Left lung (tissue), 4 donors: ENCODE measurements at regions not wholly inside any gene's neighbourhood (a gene's known extent, or its start where the extent isn't known, plus 50 kb on each side); places are given as distances from the start of the nearest gene placed in this dataset.
"Not testable (repeated sequence)": the region's sequence is repeated elsewhere in the genome, so short reads cannot be mapped to it uniquely, and the experiment has no call there.

ENCODE experiments used
- ATAC-seq: fragments of 200-7000 bp; cut with Tn5 transposase; one replicate; pipeline ENCODE4 v1.9.1; 2020; ENCODE audit warnings: moderate library complexity
- DNase-seq, 4 donors: peaks; one replicate each; pipeline ENCODE4 v3.0.0-alpha.2; 2013 to 2020
- H3K27ac ChIP-seq, 2 donors: fragments of 200-600 bp; sonication (generic) in 1 of 2; one replicate each; pipeline versions ENCODE4 v1.5.0 to v1.8.0; 2020 to 2021
- H3K27me3 ChIP-seq, 2 donors: fragments of 200-600 bp; sonication (generic) in 1 of 2; one replicate each; pipeline versions ENCODE4 v1.5.0 to v1.8.0; 2020 to 2021
- H3K36me3 ChIP-seq, 2 donors: fragments of 200-600 bp; sonication (generic) in 1 of 2; one replicate each; pipeline versions ENCODE4 v1.5.0 to v1.8.0; 2020 to 2021
- H3K4me1 ChIP-seq, 2 donors: fragments of 200-600 bp; one replicate each; pipeline ENCODE4 v1.8.0; 2021
- H3K4me3 ChIP-seq, 2 donors: fragments of 200-600 bp; sonication (generic) in 1 of 2; one replicate each; pipeline versions ENCODE4 v1.5.0 to v1.8.0; 2020 to 2021; ENCODE audit warnings: mild to moderate bottlenecking in 1 of 2
- H3K9me3 ChIP-seq, 2 donors: fragments of 200-600 bp; sonication (generic) in 1 of 2; one replicate each; pipeline versions ENCODE4 v1.5.0 to v1.8.0; 2020 to 2021
- intact Hi-C, 2 donors: fragments of 100-400 bp; cut with DNase I; formaldehyde crosslinking; loops; one replicate each; pipeline versions ENCODE4 v1.11.2 to v1.14.2; 2022
- TF ChIP-seq, protein P1 (sequence below), 2 donors: fragments of 200-600 bp; sonication (generic) in 1 of 2; IDR thresholded peaks; one replicate each; pipeline versions ENCODE4 v1.5.0 to v1.8.0; 2021; ENCODE audit warnings: antibody characterized with exemption in 2 of 2
- donor health status: DM: no; HTN: yes; CAD: no.
- donor health status: DM: no; HTN: no; CAD: no.

DNA sequence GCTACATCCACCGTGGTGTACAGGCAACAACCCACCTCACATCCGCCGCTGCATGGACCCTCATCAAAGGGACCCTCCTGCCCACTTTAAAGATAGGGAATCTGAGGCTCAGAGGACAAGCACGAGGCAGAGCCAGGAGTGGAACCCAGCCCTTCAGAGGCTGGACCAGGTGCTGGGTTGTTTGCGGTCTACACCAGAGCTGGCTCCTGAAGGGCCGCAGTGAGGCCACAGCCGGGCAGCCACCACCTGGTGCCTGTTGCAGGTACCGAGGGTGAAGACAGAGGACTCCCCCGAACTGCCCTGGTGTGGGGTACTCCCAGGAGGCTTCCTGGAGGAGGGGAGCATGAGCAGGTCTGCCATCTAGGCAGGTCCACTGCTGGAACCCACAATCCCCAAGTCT, 78.8 kb downstream of the DHCR7 start:
- Histone ChIP-seq H3K36me3 (no peaks in the 10 kb centered on the region), H3K4me1 (no peaks in the 10 kb centered on the region), H3K27me3 (peaks cover 0 to 15% of the 10 kb centered on the region in 2 donors), H3K27ac (no peak overlapping the region), H3K4me3 (no peak overlapping the region), H3K9me3 (no peaks in the 10 kb centered on the region)
- TF ChIP-seq, protein P1, sequence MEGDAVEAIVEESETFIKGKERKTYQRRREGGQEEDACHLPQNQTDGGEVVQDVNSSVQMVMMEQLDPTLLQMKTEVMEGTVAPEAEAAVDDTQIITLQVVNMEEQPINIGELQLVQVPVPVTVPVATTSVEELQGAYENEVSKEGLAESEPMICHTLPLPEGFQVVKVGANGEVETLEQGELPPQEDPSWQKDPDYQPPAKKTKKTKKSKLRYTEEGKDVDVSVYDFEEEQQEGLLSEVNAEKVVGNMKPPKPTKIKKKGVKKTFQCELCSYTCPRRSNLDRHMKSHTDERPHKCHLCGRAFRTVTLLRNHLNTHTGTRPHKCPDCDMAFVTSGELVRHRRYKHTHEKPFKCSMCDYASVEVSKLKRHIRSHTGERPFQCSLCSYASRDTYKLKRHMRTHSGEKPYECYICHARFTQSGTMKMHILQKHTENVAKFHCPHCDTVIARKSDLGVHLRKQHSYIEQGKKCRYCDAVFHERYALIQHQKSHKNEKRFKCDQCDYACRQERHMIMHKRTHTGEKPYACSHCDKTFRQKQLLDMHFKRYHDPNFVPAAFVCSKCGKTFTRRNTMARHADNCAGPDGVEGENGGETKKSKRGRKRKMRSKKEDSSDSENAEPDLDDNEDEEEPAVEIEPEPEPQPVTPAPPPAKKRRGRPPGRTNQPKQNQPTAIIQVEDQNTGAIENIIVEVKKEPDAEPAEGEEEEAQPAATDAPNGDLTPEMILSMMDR (IDR thresholded peaks at IDR 0.05): no peak
- ATAC-seq: no peak
- DNase-seq: no peak
- intact Hi-C loops: no loop called here

DNA sequence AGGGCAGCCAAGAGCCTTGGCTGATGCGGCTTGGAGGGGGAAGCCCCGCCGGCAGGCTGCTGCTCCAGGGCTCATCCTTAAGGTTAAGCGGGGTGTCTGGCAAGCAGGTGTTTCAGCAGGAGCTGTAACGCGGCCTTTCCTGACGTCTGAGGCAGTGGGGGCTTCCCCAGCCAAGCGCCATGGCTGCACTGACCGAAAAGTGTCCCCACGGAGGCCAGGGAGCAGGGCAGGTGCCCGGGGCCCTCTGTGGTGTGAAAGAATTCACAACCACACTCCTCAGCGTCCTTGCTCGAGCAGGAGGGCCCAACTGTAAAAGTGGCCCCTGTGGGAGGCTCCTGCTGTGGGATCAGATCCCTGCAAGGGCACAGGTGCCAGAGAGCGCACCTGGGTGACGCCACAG, 79.2 kb downstream of the DHCR7 start:
- H3K27me3 ChIP-seq: peaks cover 0 to 15% of the 10 kb centered on the region in 2 donors
- TF ChIP-seq, protein P1 (IDR thresholded peaks at IDR 0.05): no peak
- H3K9me3 ChIP-seq: no peaks in the 10 kb centered on the region
- H3K36me3 ChIP-seq: no peaks in the 10 kb centered on the region
- no peak for DNase-seq
- ATAC-seq: no peak
- intact Hi-C loops: no loop called here
- H3K4me3 ChIP-seq: no peak overlapping the region
- no peaks in the 10 kb centered on the region for H3K4me1 ChIP-seq
- H3K27ac ChIP-seq: no peak overlapping the region

DNA sequence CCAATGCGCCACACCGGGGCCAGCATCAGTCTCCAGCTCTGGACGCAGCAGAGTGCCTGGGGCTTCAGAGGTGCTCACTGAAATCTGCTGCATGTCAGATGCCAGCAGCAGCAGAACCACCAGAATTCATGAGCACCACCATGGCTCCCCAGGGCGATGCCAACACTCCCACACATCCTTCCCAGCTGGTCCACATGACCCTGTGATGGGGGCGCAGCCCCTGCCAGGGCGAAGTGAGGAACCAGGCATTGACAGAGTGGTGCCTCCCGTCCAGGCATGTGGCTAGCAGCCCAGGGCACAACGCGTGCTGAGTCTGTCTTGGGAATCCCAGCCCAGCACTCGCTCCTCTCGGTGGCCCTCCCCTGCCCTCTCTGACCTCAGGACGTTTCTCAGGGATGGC, 80.4 kb downstream of the DHCR7 start:
- Histone ChIP-seq H3K4me1 (no peaks in the 10 kb centered on the region), H3K27me3 (peaks cover 0 to 15% of the 10 kb centered on the region in 2 donors), H3K27ac (no peak overlapping the region), H3K4me3 (no peak overlapping the region), H3K9me3 (no peaks in the 10 kb centered on the region), H3K36me3 (no peaks in the 10 kb centered on the region)
- intact Hi-C loops: no loop called here
- no peak for ATAC-seq
- TF ChIP-seq, protein P1 (IDR thresholded peaks at IDR 0.05): no peak
- DNase-seq: no peak

DNA sequence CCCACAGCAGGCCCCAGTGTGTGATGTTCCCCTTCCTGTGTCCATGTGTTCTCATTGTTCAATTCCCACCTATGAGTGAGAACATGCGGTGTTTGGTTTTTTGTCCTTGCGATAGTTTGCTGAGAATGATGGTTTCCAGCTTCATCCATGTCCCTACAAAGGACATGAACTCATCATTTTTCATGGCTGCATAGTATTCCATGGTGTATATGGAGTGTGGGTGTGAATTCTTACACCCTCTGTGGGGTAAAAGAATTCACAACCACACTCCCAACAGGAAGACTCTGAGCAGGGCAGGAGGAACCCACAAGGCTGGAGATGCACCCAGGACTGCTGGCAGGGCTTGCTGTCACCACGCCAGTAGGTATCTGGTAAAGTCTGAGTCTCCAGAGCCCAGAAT, 80.9 kb downstream of the DHCR7 start:
- intact Hi-C loops, H3K4me1 ChIP-seq, H3K4me3 ChIP-seq, H3K36me3 ChIP-seq, ATAC-seq, H3K9me3 ChIP-seq, H3K27ac ChIP-seq, DNase-seq: not testable (repeated sequence)
- peaks cover 0 to 15% of the 10 kb centered on the region in 2 donors for H3K27me3 ChIP-seq

DNA sequence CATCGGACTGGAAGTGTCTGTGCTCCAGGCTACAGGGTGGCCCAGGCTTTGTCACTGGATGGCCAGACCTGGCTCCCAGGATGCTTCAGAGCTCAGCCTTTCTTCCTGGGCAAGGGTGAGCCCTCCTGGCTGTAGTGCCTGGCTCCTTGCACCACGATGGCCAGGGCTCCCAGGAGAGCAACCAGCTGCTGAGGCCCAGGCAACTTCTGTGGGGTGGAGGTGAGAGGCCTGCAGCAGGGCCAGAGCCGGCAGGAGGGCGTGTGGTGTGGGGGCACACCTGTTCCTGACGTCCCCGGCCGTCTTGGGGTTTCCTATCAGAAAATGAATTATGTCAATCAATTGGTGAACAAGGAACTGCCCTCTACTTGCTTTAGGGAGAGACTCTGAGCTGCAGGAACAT, 82.1 kb downstream of the DHCR7 start:
- intact Hi-C loops: no loop called here
- TF ChIP-seq, protein P1 (IDR thresholded peaks at IDR 0.05): no peak
- Histone ChIP-seq H3K27ac (no peak overlapping the region), H3K4me1 (no peaks in the 10 kb centered on the region), H3K9me3 (no peaks in the 10 kb centered on the region), H3K36me3 (no peaks in the 10 kb centered on the region), H3K4me3 (no peak overlapping the region), H3K27me3 (peaks cover 0 to 15% of the 10 kb centered on the region in 2 donors)
- ATAC-seq (no peak), DNase-seq (no peak)

DNA sequence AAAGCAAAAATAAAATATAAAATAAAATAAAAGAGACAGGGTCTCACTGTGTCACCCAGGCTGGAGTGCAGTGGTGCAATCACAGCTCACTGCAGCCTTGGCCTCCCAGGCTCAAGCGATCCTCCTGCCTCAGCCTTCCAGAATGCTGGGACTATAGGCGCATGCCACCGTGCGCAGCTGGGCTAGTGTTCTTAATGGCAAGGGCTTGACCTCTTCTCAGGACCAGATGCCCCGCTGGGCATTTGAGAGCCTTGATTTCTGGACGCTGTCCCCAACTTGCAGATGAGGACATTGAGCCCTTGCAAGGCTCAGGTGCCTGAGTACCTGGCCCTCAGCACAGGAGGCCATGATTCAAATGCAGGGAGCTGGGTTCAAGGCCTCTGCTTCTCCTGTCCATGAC, 82.6 kb downstream of the DHCR7 start:
- intact Hi-C loops: no loop called here
- H3K36me3 ChIP-seq: no peaks in the 10 kb centered on the region
- TF ChIP-seq, protein P1 (IDR thresholded peaks at IDR 0.05): no peak
- H3K4me1 ChIP-seq: no peaks in the 10 kb centered on the region
- H3K9me3 ChIP-seq: no peaks in the 10 kb centered on the region
- ATAC-seq (no peak), DNase-seq (no peak)
- no peak overlapping the region for H3K27ac ChIP-seq
- no peak overlapping the region for H3K4me3 ChIP-seq
- H3K27me3 ChIP-seq: peaks cover 0 to 15% of the 10 kb centered on the region in 2 donors
